ENCODE measurements at regions not wholly inside any gene's neighbourhood (a gene's known extent, or its start where the extent isn't known, plus 50 kb on each side); places are given as distances from the start of the nearest gene placed in this dataset.
"Not testable (repeated sequence)": the region's sequence is repeated elsewhere in the genome, so short reads cannot be mapped to it uniquely, and the experiment has no call there.

DNA sequence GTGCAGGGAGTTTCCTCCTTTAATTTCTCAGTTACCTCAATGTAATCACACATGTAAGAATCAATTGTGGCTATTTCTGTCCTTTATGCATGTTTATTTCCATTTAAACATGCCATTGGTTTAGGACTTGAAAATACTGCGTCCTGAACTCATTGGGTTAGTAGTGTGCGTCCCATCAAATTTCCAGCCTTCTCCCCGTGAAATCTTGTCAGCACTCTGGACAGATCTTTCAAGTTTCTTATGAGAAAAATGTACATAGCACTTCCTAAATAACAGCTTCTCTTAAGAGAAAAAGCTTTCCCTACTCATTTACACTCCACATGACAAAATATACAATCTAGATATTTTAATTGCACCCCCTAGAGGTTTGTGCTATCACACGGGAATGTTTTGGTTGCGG, 353.9 kb upstream of the FOLH1 start:
- TF ChIP-seq, protein P1, sequence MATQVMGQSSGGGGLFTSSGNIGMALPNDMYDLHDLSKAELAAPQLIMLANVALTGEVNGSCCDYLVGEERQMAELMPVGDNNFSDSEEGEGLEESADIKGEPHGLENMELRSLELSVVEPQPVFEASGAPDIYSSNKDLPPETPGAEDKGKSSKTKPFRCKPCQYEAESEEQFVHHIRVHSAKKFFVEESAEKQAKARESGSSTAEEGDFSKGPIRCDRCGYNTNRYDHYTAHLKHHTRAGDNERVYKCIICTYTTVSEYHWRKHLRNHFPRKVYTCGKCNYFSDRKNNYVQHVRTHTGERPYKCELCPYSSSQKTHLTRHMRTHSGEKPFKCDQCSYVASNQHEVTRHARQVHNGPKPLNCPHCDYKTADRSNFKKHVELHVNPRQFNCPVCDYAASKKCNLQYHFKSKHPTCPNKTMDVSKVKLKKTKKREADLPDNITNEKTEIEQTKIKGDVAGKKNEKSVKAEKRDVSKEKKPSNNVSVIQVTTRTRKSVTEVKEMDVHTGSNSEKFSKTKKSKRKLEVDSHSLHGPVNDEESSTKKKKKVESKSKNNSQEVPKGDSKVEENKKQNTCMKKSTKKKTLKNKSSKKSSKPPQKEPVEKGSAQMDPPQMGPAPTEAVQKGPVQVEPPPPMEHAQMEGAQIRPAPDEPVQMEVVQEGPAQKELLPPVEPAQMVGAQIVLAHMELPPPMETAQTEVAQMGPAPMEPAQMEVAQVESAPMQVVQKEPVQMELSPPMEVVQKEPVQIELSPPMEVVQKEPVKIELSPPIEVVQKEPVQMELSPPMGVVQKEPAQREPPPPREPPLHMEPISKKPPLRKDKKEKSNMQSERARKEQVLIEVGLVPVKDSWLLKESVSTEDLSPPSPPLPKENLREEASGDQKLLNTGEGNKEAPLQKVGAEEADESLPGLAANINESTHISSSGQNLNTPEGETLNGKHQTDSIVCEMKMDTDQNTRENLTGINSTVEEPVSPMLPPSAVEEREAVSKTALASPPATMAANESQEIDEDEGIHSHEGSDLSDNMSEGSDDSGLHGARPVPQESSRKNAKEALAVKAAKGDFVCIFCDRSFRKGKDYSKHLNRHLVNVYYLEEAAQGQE (IDR thresholded peaks at IDR 0.05; ENCODE audit: insufficient read depth in 1 of 2, low read depth in 2 of 2, low read length in 2 of 2), result peak in 1 of 2 experiments; percentile 71; a peak in 1 of 4 replicates
- not testable (repeated sequence) for TF ChIP-seq POLR2AphosphoS5 (IDR thresholded peaks at IDR 0.05; ENCODE audit: low read depth, low read length)

Measured in PFSK-1 (cell line).